ENCODE measurements at regions not wholly inside any gene's neighbourhood (a gene's known extent, or its start where the extent isn't known, plus 50 kb on each side); places are given as distances from the start of the nearest gene placed in this dataset.

DNA sequence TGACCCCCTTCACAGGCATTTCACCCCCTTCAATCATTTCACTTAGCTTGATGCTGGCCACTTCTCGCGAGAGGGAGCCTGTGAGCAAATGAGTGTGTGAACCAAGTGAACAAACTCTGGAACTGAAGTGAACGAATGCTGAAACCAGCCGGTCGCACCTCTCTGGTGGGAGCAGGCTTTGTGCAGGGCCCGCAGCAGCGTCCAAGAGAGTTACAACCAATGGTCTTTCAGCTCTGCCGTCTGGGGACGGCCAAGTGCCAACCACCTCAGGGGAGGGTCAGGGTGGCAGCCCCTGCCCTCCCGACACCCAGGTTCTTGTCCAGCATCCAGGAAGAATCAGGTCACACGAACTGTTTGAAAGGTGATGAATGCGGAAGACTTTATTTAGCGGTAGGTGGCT lies 764.0 kb downstream of the SUCLG1 start:
- H3K36me3 ChIP-seq (ENCODE audit: control insufficient read depth in 4 of 4, insufficient read depth in 4 of 4, low read length in 4 of 4) = no peaks in the 10 kb centered on the region
- DNase-seq = no peak
- no peak overlapping the region for H3K4me3 ChIP-seq
- no peaks in the 10 kb centered on the region for H3K4me1 ChIP-seq (ENCODE audit: control insufficient read depth in 5 of 5, insufficient read depth in 5 of 5, low read length in 5 of 5)
- no peak overlapping the region for H3K27ac ChIP-seq (ENCODE audit: low read depth in 1 of 2, low read length in 1 of 2)
- H3K9ac ChIP-seq (ENCODE audit: insufficient read depth in 1 of 2, low read length in 2 of 2) = no peak overlapping the region
- no peak for ATAC-seq (ENCODE audit: insufficient read depth, low FRiP score)
- no peaks in the 10 kb centered on the region for H3K27me3 ChIP-seq (ENCODE audit: control insufficient read depth in 3 of 3, insufficient read depth in 3 of 3, low read length in 2 of 3)
- WGBS, 2 donors = 90 to 95% methylated on average over 13 of the region's 13 CpGs
- no peak for TF ChIP-seq CTCF (IDR thresholded peaks at IDR 0.05; ENCODE audit: control extremely low read depth, extremely low read depth)
- H3K9me3 ChIP-seq (ENCODE audit: control insufficient read depth in 4 of 4, insufficient read depth in 3 of 4, low read length in 3 of 4) = peaks cover 0 to 3% (median 0%) of the 10 kb centered on the region in 4 donors

DNA sequence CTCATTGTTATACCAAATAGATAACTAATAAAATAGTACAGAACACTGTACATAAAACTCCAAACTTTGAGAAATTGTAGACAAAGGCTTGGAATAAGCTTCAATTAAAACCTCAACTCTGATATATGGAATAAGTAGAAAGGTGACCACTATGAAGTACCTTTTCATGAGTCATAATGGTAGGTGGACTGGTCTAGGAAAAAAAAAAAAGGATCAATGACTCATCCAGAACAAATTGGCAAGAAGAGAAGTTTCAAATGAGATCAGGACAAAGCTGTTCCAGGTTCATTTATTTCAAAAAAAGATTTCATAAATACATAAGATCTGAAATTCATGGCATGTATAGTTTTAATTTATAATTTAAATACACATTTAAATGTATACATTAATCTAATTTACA lies 769.7 kb downstream of the SUCLG1 start:
- no peak overlapping the region for H3K27ac ChIP-seq (ENCODE audit: low read depth in 1 of 2, low read length in 1 of 2)
- H3K36me3 ChIP-seq (ENCODE audit: control insufficient read depth in 4 of 4, insufficient read depth in 4 of 4, low read length in 4 of 4) = no peaks in the 10 kb centered on the region
- H3K4me1 ChIP-seq (ENCODE audit: control insufficient read depth in 5 of 5, insufficient read depth in 5 of 5, low read length in 5 of 5) = peaks cover 0 to 2% (median 0%) of the 10 kb centered on the region in 5 donors
- ATAC-seq (ENCODE audit: insufficient read depth, low FRiP score) = no peak
- H3K9ac ChIP-seq (ENCODE audit: insufficient read depth in 1 of 2, low read length in 2 of 2) = no peak overlapping the region
- TF ChIP-seq CTCF (IDR thresholded peaks at IDR 0.05; ENCODE audit: control extremely low read depth, extremely low read depth) = no peak
- DNase-seq = no peak
- no peaks in the 10 kb centered on the region for H3K9me3 ChIP-seq (ENCODE audit: control insufficient read depth in 4 of 4, insufficient read depth in 3 of 4, low read length in 3 of 4)
- no peak overlapping the region for H3K4me3 ChIP-seq
- no peaks in the 10 kb centered on the region for H3K27me3 ChIP-seq (ENCODE audit: control insufficient read depth in 3 of 3, insufficient read depth in 3 of 3, low read length in 2 of 3)

DNA sequence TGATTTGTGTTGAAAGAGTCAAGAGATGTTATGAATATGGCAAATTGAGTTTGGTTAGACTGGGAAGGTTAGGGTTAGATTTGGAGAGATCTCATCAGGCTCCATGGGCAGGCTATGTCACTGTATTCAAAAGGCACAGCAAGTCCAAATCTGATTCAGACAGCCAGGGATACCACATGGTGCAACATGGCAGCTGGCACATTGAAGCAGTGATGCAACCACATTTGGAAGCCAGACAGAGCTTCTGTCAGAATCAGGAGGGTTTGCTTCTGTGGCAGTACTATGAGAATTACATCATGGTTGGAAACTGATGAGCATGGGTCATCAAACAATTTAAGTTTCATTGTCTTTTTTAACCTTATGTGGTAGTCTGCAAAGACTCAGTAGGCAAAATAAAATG lies 772.2 kb downstream of the SUCLG1 start:
- DNase-seq = peak in 2 of 3 donors; percentile 3 to 16
- ATAC-seq (ENCODE audit: insufficient read depth, low FRiP score) = no peak
- no peak overlapping the region for H3K4me3 ChIP-seq
- no peaks in the 10 kb centered on the region for H3K27me3 ChIP-seq (ENCODE audit: control insufficient read depth in 3 of 3, insufficient read depth in 3 of 3, low read length in 2 of 3)
- H3K27ac ChIP-seq (ENCODE audit: low read depth in 1 of 2, low read length in 1 of 2) = no peak overlapping the region
- no peaks in the 10 kb centered on the region for H3K36me3 ChIP-seq (ENCODE audit: control insufficient read depth in 4 of 4, insufficient read depth in 4 of 4, low read length in 4 of 4)
- TF ChIP-seq CTCF (IDR thresholded peaks at IDR 0.05; ENCODE audit: control extremely low read depth, extremely low read depth) = no peak
- peaks cover 0 to 2% (median 0%) of the 10 kb centered on the region in 5 donors for H3K4me1 ChIP-seq (ENCODE audit: control insufficient read depth in 5 of 5, insufficient read depth in 5 of 5, low read length in 5 of 5)
- no peak overlapping the region for H3K9ac ChIP-seq (ENCODE audit: insufficient read depth in 1 of 2, low read length in 2 of 2)
- H3K9me3 ChIP-seq (ENCODE audit: control insufficient read depth in 4 of 4, insufficient read depth in 3 of 4, low read length in 3 of 4) = no peaks in the 10 kb centered on the region

DNA sequence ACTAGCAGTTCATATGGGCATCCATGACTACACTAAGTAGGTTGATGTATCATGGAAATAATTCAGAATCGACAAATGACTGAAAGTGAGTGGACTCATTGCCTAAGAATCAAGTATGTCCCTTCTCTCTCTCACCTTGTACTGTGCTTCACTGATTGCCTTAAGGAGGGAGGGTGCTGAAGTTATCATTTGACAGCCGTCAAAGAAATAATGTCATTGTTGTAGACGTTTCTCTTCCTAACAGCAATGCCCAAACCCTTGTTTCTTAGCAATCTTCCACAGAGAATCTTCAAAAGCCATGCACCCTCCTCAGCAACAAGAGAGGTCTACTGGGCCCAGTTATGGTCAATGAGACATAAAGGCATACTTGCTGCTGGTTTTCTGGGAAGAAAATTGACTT lies 785.0 kb downstream of the SUCLG1 start:
- 83 to 85% methylated on average over 3 of the region's 3 CpGs for WGBS, 2 donors
- H3K4me3 ChIP-seq = no peak overlapping the region

More for the DNA sequence above, 785.0 kb downstream of the SUCLG1 start:
- H3K9me3 ChIP-seq (ENCODE audit: control insufficient read depth in 4 of 4, insufficient read depth in 3 of 4, low read length in 3 of 4) = peaks cover 0 to 2% (median 0%) of the 10 kb centered on the region in 4 donors
- no peak overlapping the region for H3K9ac ChIP-seq (ENCODE audit: insufficient read depth in 1 of 2, low read length in 2 of 2)
- no peaks in the 10 kb centered on the region for H3K36me3 ChIP-seq (ENCODE audit: control insufficient read depth in 4 of 4, insufficient read depth in 4 of 4, low read length in 4 of 4)
- no peaks in the 10 kb centered on the region for H3K4me1 ChIP-seq (ENCODE audit: control insufficient read depth in 5 of 5, insufficient read depth in 5 of 5, low read length in 5 of 5)
- no peaks in the 10 kb centered on the region for H3K27me3 ChIP-seq (ENCODE audit: control insufficient read depth in 3 of 3, insufficient read depth in 3 of 3, low read length in 2 of 3)
- no peak for DNase-seq
- no peak for TF ChIP-seq CTCF (IDR thresholded peaks at IDR 0.05; ENCODE audit: control extremely low read depth, extremely low read depth)
- no peak for ATAC-seq (ENCODE audit: insufficient read depth, low FRiP score)
- H3K27ac ChIP-seq (ENCODE audit: low read depth in 1 of 2, low read length in 1 of 2) = no peak overlapping the region
